Cerebellar cortex (tissue), 1 donor: ENCODE measurements at regions not wholly inside any gene's neighbourhood (a gene's known extent, or its start where the extent isn't known, plus 50 kb on each side); places are given as distances from the start of the nearest gene placed in this dataset.

Experiments
- DNase-seq: peaks from one replicate; pipeline ENCODE4 v3.0.0-alpha.2; 2015; ENCODE audit warnings: low spot score

DNA sequence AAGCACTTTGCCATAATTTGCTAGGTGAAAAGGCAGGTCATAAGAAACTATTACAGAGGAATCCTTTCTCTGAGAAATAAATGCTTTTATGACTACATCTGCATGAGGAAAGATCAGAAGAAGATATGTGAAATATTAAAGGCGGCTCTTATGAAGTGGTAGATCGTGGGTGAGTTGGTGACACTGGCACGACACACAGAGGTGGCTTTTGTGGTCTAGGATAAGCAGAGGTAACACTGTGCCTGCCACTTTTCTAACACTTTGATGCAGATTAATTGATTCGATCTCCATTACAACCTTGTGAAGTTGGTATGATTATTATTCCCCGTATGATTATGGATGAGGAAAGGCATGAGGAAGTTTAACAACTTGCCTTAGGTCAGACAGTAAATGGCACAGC is 60.0 kb upstream of the ELK3 start:
- no peak for DNase-seq

DNA sequence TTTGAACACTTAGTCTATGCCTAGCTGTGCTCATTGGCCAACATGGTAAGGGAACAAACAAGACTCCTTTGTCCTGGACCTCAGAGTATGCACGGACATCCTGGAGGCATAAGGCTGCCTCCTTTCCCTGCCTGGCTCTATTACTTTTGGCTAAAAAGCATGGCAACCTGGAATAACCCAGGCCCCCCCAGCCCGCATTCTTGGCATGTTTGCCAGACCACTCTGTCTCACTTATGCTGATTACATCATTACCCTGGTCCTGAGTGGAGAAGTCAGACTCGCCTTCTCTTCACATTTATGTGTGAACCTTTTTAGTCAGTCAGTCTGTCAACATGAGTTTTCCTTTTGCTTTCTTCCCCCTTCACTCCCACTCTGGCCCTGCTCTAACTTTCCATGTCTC is 58.0 kb upstream of the ELK3 start:
- no peak for DNase-seq

DNA sequence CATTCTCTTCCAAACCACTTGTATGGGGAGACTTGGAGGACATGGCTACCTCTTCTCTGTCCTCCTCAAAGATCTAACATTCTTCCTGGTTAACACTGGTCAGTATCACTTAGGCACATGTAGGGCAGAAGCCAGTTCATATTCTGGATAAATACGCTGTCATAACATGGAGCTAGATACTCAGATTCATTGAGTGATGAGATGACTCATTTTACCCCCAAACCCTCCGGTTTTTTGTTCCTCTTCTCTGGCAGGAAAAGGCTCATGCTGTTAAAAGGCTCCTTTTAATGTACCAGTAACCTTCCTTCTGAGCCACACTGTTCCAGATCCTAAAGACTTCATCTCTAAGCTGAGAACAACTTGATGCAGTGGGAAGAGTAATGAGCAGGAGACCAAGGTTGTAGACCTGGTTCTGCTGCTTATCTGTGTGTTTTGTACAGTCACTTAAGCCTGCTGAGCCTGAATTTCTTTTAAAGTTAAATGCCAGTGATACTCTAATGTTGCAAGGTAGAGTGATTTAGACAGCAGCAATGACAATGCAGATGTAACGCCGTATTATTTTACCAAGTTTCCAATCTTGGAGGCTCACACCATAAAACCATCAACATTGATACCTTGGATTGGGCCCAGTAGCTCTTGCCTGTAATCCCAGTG is 57.3 kb upstream of the ELK3 start:
- no peak for DNase-seq

DNA sequence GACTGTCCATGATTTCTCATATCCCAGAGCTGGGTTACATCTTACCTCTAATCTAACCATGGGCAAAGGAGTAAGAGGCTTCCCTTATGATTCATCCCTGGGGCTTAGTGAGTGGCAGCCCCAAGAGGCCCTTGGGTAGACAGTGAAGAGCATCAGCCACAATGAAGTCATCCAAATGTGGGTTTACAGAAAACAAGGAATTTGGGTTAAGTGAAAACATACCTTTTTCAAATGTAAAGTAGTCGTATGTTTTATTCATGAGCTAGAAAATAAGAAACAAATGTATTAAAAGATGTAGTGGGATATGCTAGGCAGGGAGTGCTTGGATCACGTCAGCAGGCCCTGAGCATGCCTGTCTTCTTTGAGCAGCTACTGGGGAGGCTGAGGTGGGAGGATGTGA is 54.0 kb upstream of the ELK3 start:
- DNase-seq, result no peak

DNA sequence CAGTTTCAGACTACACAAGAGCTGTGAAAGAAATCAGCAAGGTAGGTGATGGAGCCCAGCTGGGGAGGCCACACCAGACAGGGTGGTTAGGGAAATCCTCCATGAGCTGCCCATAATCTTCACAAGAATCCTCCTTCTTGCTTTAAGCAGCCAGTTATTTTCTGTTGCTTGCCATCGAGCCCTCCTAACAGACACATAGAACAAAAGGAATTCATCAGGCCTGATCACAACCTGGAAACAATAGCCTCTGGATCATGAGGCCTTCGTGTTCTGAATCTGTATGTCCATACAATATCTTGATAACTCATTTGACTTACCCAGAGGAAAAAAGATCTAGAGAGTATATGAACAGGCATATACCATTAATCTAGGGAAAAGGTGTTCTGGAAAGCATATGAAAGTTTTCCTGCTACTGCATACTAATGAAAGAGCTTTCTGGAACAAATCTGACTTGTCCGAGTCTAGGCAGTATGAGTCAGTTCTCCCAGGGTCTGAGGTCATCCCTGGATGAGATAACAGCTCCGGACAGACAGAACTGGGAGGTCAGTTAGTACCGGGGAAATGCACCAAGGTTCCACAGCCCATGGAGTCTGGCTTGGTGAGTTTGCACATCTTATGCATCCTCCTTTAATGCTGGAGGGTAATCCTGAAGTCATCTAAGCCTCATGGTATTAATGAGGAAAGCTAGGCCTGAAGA is 52.8 kb upstream of the ELK3 start:
- no peak for DNase-seq

DNA sequence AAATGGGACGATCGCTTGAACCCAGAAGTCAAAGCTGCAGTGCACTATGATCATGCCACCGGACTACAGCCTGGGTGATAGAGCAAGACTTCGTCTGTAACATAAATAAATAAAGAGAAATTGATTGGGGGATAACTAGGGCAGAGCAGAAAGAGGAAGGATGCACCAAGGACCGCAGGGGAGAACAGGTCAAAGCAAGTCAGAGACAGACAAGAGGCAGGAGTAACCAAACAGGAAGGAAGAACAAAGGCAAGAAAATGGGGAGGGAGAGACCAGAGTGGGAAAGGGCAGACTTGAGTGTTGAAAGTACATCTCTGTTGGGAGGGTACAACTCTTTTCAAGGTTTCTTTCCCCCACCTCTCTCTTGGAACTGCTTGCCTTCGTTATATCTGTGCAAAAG is 50.8 kb upstream of the ELK3 start:
- no peak for DNase-seq

DNA sequence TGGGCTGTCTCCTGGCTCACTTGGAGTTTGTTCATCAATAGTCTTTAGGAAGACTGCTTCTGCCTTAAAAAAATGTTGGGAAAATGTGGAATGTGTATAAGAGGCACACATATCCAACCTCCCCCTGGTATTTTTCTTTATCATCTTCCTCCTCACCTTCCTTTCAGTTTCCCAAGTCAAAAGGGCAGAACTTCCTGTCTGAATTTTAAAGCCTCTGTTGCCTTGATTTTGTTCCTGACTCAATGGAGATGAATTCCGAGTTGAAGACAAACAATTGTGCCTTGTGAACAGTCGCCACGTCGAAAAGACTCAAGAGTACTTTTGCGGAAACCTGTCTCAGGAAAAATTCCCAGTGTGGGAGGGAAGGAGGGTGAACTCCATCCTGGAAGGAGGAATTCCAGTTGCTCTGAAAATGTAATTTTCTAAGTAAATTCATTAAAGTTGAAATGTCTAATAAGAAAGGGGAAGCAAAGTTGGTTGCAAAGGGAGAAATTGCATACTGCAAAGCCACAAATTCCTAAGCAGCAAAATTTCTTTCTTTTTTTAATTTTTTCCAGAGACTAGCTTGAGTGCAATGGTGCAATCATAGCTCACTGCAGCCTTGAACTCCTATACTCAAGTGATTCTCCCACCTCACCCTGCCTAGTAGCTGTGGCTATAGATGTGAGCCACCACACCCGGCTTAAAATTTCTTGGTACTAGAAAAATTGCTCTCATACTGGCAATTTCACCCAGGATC is 50.2 kb upstream of the ELK3 start:
- no peak for DNase-seq
